GM12865 (cell line): ENCODE measurements at regions not wholly inside any gene's neighbourhood (a gene's known extent, or its start where the extent isn't known, plus 50 kb on each side); places are given as distances from the start of the nearest gene placed in this dataset.
"Not testable (repeated sequence)": the region's sequence is repeated elsewhere in the genome, so short reads cannot be mapped to it uniquely, and the experiment has no call there.

Source experiments
- DNase-seq: peaks from one replicate; pipeline ENCODE4 v3.0.0; 2010; ENCODE audit warnings: low read depth
- H3K4me3 ChIP-seq: 2 replicates; pipeline ENCODE4 v1.5.1; 2011; ENCODE audit warnings: mild to moderate bottlenecking, low read depth, low read length, control low read depth
- CTCF ChIP-seq: IDR thresholded peaks from 2 replicates; pipeline ENCODE4 v1.5.1; 2011; ENCODE audit warnings: low read length, control low read depth, low read depth, inconsistent platforms; ENCODE audit not compliant: insufficient read depth; ENCODE audit errors: missing control alignments

DNA sequence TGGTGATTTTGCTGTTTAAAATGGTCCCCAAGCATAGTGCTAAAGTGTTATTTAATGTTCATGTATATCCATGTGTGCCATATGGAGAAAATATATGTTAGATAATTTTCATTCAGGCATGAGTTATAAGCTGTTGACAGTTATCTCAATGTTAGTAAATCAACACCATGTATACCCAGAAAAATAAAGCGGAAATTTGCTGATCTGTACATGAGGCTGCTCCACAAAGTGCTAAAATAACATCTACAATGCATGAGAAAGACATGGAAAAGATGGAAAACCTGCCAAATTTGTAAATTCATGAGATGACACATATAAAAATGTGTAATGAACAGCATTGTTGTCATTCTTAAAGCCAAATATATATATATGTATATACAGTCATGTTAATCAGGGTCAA is 1199.2 kb downstream of the FSCB start:
- H3K4me3 ChIP-seq, result no peak overlapping the region
- no peak for DNase-seq
- TF ChIP-seq CTCF, result no peak

DNA sequence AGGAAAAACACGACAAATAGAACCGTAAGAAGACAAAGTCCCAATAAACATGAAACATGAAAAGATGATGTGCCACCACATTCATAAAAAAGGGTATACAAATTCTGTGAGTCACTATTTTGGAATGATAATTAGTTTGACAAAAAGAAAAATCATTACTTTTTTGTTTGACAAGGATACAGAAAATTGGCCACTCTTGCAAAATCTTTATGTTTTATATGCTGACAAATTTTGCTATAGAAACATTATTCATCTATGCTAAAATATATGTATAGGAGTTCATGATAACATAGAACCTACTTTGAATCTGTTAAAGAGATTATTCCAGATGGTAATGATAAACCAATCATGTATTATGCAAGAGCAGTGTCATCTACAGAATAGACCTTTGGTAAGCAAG is 1201.0 kb downstream of the FSCB start:
- TF ChIP-seq CTCF, result no peak
- H3K4me3 ChIP-seq, result no peak overlapping the region
- DNase-seq, result no peak

DNA sequence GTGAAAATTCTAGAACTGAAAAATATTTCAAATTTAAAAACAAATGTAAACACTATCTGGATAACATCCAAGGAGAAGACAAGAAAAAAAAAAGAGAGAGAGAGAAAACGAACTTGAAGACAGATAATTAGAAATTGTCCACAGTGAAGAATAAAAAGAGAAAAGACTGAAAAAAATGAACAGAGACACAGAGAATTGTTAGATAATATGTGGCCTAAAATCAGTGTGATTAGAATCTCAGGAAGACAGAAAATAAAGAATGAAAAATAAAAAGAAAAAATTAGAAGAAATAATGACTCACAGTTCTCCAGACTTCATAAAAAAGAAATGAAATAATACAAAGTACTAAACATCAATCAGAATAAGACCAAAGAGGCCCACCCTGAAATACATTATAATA is 1209.3 kb downstream of the FSCB start:
- no peak overlapping the region for H3K4me3 ChIP-seq
- TF ChIP-seq CTCF, result no peak

DNA sequence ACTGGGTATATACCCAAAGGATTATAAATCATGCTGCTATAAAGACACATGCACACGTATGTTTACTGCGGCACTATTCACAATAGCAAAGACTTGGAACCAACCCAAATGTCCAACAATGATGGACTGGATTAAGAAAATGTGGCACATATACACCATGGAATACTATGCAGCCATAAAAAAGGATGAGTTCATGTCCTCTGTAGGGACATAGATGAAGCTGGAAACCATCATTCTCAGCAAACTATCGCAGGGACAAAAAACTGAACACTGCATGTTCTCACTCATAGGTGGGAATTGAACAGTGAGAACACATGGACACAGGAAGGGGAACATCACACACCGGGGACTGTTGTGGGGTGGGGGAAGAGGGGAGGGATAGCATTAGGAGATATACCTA is 1211.0 kb downstream of the FSCB start:
- H3K4me3 ChIP-seq, DNase-seq: not testable (repeated sequence)

More for the DNA sequence above, 1209.3 kb downstream of the FSCB start:
- no peak for DNase-seq

- no peak for TF ChIP-seq CTCF
- H3K4me3 ChIP-seq, result no peak overlapping the region
- DNase-seq, result no peak
Measured at GRCh38 chr14:43285575-43285974, 1221.5 kb downstream of the FSCB start.

GRCh38 chr14:43260056-43260455 is 1247.0 kb downstream of the FSCB start:
- no peak overlapping the region for H3K4me3 ChIP-seq
- no peak for TF ChIP-seq CTCF
- DNase-seq, result no peak

GRCh38 chr14:43258396-43258795 is 1248.7 kb downstream of the FSCB start:
- no peak for DNase-seq
- TF ChIP-seq CTCF, result no peak
- no peak overlapping the region for H3K4me3 ChIP-seq

DNA sequence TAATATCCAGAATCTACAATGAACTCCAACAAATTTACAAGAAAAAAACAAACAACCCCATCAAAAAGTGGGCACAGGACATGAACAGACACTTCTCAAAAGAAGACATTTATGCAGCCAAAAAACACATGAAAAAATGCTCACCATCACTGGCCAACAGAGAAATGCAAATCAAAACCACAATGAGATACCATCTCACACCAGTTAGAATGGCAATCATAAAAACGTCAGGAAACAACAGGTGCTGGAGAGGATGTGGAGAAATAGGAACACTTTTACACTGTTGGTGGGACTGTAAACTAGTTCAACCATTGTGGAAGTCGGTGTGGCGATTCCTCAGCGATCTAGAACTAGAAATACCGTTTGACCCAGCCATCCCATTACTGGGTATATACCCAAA is 1250.1 kb downstream of the FSCB start:
- not testable (repeated sequence) for DNase-seq, H3K4me3 ChIP-seq
